GDM1 (cell line): ENCODE measurements at regions not wholly inside any gene's neighbourhood (a gene's known extent, or its start where the extent isn't known, plus 50 kb on each side); places are given as distances from the start of the nearest gene placed in this dataset.

Experiments used
- DNase-seq: peaks from one replicate; lab custom pipeline; 2025; lab: John Stamatoyannopoulos, UW

- no peak for DNase-seq
Observed at GRCh38 chr9:107994648-107995047, 505.1 kb upstream of the KLF4 start.

DNA sequence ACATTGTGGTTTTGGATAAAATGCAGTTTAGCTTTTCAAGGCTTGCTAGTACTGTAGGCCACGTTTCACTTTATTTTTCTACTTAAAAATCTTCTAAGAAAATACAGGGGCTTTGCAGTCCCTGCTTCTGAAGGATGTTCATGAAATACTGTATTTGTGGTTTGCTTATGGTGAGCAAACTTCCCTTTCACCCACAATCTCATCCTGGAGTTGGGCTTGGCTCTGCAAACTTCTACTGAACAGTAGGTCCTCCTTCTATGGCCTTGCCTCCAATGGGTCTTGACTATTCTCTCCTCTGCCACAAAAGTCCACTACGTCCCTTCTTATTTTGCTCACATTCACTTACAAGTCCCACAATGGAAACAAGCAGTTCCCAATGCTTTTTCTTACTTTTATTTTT is 502.7 kb upstream of the KLF4 start:
- DNase-seq: no peak

- no peak for DNase-seq
Observed at GRCh38 chr9:107991581-107991980, 502.0 kb upstream of the KLF4 start.

- DNase-seq: no peak
Observed at GRCh38 chr9:107989544-107989943, 500.0 kb upstream of the KLF4 start.

GRCh38 chr9:107989099-107989498 is 499.5 kb upstream of the KLF4 start:
- DNase-seq: no peak

DNA sequence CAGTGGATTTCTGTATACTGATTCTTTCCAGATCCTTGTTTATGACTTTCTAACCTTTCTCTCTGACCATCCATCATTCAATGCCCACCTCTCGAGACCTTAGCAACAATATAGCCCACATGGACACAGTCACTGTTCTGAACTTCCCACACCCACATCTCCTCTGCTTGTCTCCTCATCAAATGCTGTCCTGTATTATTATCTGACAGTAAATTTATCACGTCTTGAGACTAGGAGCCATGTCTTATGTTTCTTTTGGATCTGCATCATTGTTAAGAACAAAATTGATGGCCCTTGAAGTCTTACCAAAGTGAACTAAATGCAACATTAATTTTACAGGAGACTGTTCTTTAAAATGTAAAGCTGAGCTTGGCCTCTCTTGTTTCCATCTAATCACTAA is 495.4 kb upstream of the KLF4 start:
- no peak for DNase-seq

- no peak for DNase-seq
Observed at GRCh38 chr9:107983762-107984161, 494.2 kb upstream of the KLF4 start.

DNA sequence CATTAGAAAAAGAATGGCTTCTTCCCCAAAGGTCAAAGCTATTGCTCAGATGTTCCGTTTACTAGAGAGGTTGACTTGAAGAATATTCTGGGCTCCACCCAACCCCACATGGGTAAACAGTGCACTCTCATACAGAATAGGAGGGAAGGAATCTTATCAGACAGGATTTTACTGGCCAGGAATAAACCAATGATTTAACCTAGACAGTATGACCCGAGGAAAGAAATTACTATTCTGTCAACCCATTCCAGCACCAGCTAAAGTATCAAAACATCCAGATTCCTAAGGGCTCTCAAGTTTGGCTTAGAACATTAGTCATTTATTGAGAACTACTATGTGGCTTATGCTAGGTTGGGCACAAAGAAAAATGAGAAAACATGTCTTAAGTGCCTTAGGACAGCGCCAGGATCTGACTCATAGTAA is 493.6 kb upstream of the KLF4 start:
- no peak for DNase-seq

DNA sequence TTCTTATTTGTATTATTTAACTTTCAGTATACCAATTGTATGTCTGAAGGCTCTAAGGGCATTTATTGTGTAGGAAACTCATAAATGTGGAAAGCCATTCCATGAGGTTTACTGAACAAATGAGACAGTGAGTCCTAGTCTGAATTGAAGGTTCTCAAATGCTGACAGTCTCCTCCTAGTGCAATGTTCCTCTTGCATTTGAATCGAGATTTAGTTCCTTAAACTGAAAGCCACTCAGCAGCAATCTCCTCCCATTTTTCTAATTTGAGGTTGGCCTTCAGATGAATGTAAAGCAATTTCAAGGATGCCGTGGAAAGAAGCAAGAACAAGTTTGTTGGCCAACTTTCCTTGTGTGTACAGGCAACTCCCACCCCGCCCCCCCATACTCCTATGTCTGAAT is 493.2 kb upstream of the KLF4 start:
- no peak for DNase-seq

DNA sequence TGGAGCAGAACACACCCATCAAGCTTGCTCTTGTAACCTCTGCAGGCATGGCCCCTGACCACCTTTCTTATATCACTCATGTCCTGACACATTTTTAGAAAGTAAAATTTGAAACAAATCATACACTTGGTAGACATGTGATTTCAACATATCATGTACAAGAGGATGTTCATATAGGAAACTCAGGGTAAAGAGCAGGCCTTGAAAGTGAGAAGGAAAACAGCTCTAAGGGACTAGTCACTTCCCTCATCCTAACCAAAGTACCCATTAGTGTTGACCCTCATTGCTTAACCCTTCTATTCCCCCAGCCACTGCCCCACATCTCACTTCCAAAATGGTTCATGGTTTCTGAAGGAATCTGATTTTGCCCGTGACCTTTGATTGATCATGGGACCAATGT is 492.4 kb upstream of the KLF4 start:
- no peak for DNase-seq

DNA sequence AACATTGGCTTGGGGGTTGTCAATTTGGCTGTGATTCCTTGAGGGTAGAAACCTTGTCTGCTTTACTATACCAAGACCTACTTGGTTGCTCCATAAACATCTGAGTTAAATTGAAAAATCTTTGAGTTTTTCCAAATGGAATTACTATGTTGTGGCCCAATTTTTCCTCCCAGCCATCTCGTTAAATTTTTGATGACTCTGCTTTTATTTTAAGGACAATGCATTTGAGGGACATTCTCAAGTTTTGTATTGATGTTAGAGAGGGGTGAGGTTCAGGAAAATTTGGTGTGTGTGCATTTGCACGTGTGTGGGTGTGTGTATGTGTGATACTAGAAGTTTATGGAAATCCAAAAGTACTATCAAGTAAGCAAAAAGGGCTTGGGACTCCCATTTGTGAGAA is 491.4 kb upstream of the KLF4 start:
- no peak for DNase-seq

DNA sequence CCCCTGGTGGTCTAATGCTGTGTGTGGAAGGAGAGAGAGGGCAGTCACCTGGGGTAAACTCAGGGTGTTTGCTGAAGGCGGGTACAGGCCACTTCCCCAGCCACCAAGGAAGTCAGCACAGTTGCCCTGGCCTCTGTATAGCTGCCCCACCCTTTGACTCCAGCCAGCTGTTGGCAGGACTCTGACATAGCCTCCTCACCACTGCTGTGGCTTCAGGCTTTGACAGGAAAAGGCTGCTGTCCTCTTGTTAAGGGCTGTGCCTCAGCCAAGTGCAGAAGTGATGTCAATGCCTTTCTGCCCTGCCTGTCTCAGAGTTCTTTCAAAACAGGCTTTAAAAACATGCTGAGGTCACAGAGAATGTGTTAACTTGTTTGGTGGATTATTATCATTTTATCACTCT is 487.2 kb upstream of the KLF4 start:
- no peak for DNase-seq

- no peak for DNase-seq
Observed at GRCh38 chr9:107975426-107976010, 485.9 kb upstream of the KLF4 start.

DNA sequence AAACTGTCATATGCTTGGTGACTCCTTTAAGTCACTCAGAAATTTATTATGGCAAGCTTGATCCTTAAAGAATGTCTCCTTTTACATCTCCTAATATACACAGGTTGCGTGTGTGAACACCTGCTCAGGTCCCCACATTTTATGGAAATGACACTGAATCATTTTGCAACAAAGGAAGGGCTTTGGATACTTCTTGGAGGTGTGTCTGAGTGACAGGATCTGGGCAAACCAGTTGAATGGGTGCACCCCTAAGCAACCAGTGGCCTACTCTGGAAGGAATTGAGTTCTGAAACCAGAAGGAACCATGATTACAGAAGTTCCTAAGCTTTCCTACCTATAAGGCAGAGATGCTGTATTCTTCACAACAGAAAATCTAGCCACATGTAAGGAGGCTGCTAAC is 483.9 kb upstream of the KLF4 start:
- DNase-seq: no peak

- DNase-seq: no peak
Observed at GRCh38 chr9:107972346-107972745, 482.8 kb upstream of the KLF4 start.

DNA sequence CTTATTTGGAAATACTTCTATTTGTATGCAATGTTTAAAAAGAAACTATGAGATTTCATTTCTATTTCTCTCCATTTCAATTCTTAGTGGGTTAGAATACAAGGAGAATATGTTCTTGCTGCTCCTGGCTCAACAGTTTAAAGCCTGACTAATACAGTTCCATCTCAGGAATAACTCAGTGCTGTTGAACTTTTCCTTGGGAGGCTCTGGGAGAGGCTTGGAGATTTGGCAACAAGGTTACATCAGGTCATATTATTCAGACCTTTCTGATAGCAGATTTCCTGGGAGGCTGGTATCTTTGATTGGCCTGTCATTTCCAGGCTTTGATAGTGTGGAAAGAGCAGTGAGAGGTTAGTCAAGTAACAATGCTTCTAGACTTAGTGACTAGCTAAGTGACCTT is 481.7 kb upstream of the KLF4 start:
- no peak for DNase-seq

DNA sequence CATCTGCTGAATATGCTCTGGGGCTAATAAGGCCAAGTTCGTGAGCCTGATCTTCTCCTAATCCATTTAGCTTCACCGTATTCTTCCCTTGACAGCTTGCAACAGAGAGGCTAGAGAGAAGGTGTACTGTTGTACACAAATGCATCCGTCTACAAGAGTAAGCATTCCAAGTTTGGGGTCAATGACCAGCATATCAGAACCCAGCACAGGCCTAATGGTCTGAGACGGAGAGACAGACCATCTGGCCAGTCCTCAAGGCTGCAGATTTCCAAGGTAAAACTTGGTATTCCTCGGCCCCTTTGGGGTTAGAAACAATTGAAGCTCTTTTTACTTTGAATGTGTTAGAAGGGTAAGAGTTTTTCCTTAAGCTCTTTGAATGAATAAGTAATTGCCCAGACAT is 481.2 kb upstream of the KLF4 start:
- no peak for DNase-seq

GRCh38 chr9:107969727-107970126 is 480.2 kb upstream of the KLF4 start:
- DNase-seq: no peak

DNA sequence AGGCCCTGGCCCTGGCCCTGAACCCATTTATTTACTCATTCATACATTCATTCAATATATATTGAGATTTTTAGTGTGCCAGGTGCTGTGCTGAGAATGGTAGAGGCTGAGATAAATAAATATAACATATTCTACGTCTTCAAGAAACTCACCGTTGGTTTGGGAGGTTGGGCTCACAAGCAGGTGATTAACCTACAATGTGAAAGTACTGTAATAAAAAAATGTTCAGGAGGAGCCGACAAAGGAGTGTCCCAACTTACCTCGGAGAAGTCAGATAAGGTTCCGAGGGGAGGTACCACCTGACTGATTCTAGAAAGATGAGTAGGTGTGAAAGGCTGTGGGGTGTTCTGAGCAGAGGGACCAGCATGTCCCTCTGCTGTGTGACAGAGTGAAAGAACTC is 479.6 kb upstream of the KLF4 start:
- no peak for DNase-seq

DNA sequence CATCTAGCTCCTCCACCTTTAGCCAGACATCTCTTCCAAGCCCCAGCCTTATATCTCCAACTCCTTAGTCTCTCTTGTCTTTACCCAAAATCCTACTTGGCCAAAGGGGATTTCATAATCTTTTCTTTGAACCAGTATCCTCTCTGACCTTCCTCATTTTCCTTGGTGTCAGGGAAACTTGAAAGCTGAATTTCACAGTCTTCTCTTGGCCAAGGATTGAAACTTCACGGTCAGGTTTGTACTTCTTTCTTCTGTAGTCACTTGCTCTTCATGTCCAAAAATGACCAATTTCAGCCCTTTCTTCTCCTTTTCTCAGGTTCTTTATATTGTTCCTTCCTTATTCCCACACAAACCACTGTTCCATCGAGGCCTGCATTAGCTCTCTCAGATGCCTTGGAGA is 473.7 kb upstream of the KLF4 start:
- DNase-seq: no peak

- DNase-seq: no peak
Observed at GRCh38 chr9:107960916-107961315, 471.3 kb upstream of the KLF4 start.

DNA sequence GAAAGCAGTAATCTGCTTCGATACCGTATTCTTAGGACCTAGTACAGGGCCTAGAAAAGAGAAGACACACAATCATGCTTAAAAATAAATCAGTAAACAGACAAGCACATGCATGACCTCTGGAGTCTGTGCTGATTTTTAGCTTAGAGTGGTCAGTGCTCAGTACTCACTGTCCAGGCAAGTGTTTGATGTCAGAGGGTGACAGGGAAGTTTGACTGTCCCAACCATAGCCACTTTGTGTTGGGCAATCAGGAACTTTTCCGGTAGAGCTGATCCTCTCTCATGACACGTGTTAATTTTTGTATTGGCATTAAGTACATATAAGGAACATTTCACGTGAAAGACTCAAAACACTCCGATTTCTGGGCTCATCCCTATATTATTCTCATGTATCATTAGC is 464.7 kb upstream of the KLF4 start:
- DNase-seq: no peak

- DNase-seq: no peak
Observed at GRCh38 chr9:107953556-107954125, 464.1 kb upstream of the KLF4 start.

DNA sequence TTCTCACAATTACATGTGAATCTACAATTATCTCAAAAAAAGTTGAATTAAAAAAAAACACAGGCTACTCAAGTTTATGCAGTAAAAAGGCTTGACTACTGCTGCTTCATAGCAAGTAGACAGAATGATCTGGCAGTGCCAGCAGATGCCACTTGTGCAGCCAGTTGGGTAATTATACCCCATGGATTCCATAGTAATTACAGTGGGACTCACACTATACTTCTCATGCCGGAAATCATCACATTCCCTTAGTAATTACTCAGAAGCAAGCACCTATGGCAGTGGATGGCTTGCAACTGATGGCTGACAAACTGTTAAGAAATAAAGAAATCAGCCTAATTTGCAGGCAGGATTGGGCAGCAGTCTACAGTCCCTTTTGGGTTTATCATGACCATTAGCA is 463.2 kb upstream of the KLF4 start:
- no peak for DNase-seq

DNA sequence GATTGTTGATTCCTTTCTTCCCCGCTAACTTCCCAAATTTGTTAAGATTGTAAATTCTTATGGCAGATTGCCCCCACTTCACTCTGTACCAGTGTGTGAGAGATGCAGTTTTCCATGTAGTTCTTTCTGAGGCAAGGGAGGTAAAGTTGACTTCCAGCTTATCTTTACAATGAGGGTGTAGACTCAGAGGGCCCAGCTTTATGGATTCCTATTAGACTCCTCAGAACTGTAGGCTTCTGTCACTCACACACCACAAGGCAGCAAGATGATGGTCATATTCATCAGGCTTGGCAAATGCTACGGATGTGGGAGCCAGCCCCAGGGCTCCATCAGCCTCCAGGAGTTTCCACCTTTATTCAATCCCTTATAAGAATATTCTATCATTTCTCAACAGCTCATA is 461.9 kb upstream of the KLF4 start:
- no peak for DNase-seq
